ENCODE measurements at regions not wholly inside any gene's neighbourhood (a gene's known extent, or its start where the extent isn't known, plus 50 kb on each side); places are given as distances from the start of the nearest gene placed in this dataset.
A peak's percentile ranks its signal among the peaks of the same experiment; 100 is the strongest.

DNA sequence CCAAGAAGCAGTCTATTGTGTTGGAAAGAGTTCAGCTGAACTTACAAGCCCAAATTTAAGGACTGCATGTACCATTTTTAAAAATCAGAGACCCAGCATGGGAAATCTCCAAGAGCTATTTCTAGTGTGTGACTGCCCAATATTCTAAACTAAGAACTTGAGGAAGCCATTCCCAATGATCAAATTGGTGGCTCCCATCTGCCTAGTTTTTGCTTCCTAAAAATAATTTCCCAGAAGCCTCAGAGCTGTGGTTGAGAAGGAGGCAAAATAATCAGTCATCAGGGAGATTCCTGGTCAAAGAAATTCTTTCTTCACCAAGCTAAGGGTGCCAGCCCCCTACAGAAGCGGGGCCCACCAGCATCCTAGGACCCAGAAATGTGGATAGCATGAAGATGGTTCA, 176.1 kb upstream of the CDH5 start:
- TF ChIP-seq, protein P1, sequence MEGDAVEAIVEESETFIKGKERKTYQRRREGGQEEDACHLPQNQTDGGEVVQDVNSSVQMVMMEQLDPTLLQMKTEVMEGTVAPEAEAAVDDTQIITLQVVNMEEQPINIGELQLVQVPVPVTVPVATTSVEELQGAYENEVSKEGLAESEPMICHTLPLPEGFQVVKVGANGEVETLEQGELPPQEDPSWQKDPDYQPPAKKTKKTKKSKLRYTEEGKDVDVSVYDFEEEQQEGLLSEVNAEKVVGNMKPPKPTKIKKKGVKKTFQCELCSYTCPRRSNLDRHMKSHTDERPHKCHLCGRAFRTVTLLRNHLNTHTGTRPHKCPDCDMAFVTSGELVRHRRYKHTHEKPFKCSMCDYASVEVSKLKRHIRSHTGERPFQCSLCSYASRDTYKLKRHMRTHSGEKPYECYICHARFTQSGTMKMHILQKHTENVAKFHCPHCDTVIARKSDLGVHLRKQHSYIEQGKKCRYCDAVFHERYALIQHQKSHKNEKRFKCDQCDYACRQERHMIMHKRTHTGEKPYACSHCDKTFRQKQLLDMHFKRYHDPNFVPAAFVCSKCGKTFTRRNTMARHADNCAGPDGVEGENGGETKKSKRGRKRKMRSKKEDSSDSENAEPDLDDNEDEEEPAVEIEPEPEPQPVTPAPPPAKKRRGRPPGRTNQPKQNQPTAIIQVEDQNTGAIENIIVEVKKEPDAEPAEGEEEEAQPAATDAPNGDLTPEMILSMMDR (IDR thresholded peaks at IDR 0.05; ENCODE audit: low read depth, low read length, missing control alignments): no peak
- in situ Hi-C loops (cut with HindIII; ENCODE audit: low sequenced_read_pairs): no loop called here
- DNase-seq (ENCODE audit: low read depth): no peak

GRCh38 chr16:66189951-66190350, 176.5 kb upstream of the CDH5 start:
- in situ Hi-C loops (cut with HindIII; ENCODE audit: low sequenced_read_pairs): no loop called here
- H3K4me3 ChIP-seq (ENCODE audit: low read depth, low read length): no peak overlapping the region
- DNase-seq (ENCODE audit: low read depth): peak; percentile 96
- TF ChIP-seq, protein P1 (IDR thresholded peaks at IDR 0.05; ENCODE audit: low read depth, low read length, missing control alignments): no peak

More for the DNA sequence above, 176.1 kb upstream of the CDH5 start:
- no peak overlapping the region for H3K4me3 ChIP-seq (ENCODE audit: low read depth, low read length)

GRCh38 chr16:66188917-66189725, 177.4 kb upstream of the CDH5 start:
- peak; percentile 90 for DNase-seq (ENCODE audit: low read depth)
- in situ Hi-C loops (cut with HindIII; ENCODE audit: low sequenced_read_pairs): no loop called here
- H3K4me3 ChIP-seq (ENCODE audit: low read depth, low read length): no peak overlapping the region
- TF ChIP-seq, protein P1 (IDR thresholded peaks at IDR 0.05; ENCODE audit: low read depth, low read length, missing control alignments): no peak

DNA sequence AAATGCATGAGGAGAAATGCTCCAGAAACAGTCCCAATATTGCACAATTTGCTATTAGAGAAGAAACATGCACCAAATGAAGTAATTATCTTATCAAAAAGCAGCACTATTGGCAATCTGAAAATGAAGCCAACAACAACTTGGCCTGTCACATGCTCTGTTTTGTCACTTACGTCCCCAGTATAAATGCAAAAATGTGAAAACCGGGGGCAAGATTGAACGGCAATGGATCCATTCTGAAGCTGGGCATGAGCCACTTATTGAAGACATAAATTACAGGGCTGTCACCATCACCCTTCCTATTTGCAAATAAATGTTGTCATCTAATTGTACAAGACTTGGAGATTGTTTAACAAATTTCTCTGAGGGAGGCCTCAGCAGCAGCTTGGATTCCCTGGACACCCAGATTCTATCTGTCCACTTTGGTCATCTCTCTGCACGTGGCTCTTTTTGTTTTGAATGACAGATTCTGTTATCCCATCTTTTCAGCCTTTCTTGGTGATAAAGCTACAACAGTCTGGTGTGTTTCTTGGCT, 180.2 kb upstream of the CDH5 start:
- H3K4me3 ChIP-seq (ENCODE audit: low read depth, low read length): no peak overlapping the region
- TF ChIP-seq, protein P1 (IDR thresholded peaks at IDR 0.05; ENCODE audit: low read depth, low read length, missing control alignments): no peak
- DNase-seq (ENCODE audit: low read depth): no peak
- in situ Hi-C loops (cut with HindIII; ENCODE audit: low sequenced_read_pairs): no loop called here

DNA sequence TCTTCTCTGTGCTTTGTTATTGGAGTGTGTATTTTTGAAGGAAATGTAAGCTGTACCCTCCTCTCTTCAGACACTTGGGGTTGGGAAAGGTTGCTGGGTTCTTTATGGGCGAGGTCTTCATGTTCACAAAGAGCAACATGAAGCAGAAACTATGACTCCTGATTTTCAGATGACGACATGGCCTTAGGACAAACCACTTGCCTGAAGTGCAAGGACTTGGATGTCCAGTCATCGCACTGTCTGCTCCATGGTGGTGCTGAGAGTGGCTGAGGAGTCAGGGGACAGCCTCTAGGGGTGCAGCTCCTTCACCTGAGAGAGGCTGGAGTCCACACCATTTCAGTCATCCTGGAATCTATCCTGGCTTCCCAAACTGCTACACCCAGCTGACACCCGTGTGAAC, 183.9 kb upstream of the CDH5 start:
- in situ Hi-C loops (cut with HindIII; ENCODE audit: low sequenced_read_pairs): no loop called here

DNA sequence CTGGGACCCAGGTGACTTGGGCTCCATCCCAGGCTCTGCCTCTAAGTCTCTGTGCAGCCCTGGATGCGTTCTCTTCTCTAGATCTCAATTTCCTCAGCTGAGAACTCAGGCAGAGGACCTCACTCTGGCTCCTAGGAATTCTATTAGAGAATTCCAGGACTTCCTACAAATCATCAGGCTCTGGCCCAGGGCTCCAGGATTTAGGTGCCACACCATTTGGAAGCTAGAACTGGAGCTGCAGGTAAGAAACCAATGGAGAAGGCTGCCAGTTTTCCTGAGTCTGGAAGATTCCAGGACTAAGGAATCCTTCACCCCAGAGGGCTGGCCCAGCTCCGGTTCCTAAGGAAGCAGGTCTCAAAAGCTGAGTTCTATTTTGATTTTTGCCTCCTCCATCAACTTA, 189.8 kb upstream of the CDH5 start:
- no peak for DNase-seq (ENCODE audit: low read depth)
- TF ChIP-seq, protein P1 (IDR thresholded peaks at IDR 0.05; ENCODE audit: low read depth, low read length, missing control alignments): no peak
- no peak overlapping the region for H3K4me3 ChIP-seq (ENCODE audit: low read depth, low read length)
- in situ Hi-C loops (cut with HindIII; ENCODE audit: low sequenced_read_pairs): no loop called here

More for the DNA sequence above, 183.9 kb upstream of the CDH5 start:
- no peak for DNase-seq (ENCODE audit: low read depth)
- no peak overlapping the region for H3K4me3 ChIP-seq (ENCODE audit: low read depth, low read length)
- TF ChIP-seq, protein P1 (IDR thresholded peaks at IDR 0.05; ENCODE audit: low read depth, low read length, missing control alignments): no peak

All from astrocyte of the cerebellum (primary cell).